Ovary (tissue), 7 donors: ENCODE measurements at regions not wholly inside any gene's neighbourhood (a gene's known extent, or its start where the extent isn't known, plus 50 kb on each side); places are given as distances from the start of the nearest gene placed in this dataset.

Source experiments
- DNase-seq, 5 donors: peaks; one replicate each; pipeline ENCODE4 v3.0.0-alpha.2; 2019 to 2020
- H3K27ac ChIP-seq, 2 donors: fragments of 200-600 bp; one replicate each; pipeline versions ENCODE4 v1.5.1 to v1.8.0; 2019 to 2022
- H3K27me3 ChIP-seq: fragments of 200-600 bp; one replicate; pipeline ENCODE4 v1.8.0; 2022
- H3K36me3 ChIP-seq: fragments of 200-600 bp; sonication (generic); one replicate; pipeline ENCODE4 v1.5.1; 2019
- H3K4me1 ChIP-seq: one replicate; pipeline ENCODE4 v1.8.1; 2013; ENCODE audit warnings: mild to moderate bottlenecking, moderate library complexity; ENCODE audit not compliant: insufficient read depth
- H3K4me3 ChIP-seq: fragments of 200-600 bp; sonication (generic); one replicate; pipeline ENCODE4 v1.5.1; 2017
- H3K9me3 ChIP-seq, 2 donors: fragments of 200-600 bp in 1 of 2; sonication (generic) in 1 of 2; one replicate each; pipeline versions ENCODE4 v1.5.1 to v1.8.1; 2013 to 2019; ENCODE audit warnings: mild to moderate bottlenecking in 1 of 2, moderate library complexity in 1 of 2
- CTCF ChIP-seq, 3 donors: fragments of 450-650 bp in 2 of 3; fragments of 200-600 bp in 1 of 3; IDR thresholded peaks; one replicate each; pipeline versions ENCODE4 v1.5.1 to v1.8.0; 2016 to 2022; ENCODE audit warnings: antibody characterized with exemption in 3 of 3, mild to moderate bottlenecking in 1 of 3
- EP300 ChIP-seq: sonication (generic); formaldehyde crosslinking; IDR thresholded peaks from one replicate; pipeline ENCODE4 v1.6.1; 2017; ENCODE audit warnings: antibody characterized with exemption
- POLR2A ChIP-seq: fragments of 450-650 bp; IDR thresholded peaks from one replicate; pipeline ENCODE4 v1.6.1; 2017; ENCODE audit warnings: antibody characterized with exemption, mild to moderate bottlenecking, moderate library complexity
- WGBS, 3 donors: extraction: QIAGEN DNeasy Blood & Tissue Kit in 1 of 3; methylation state at CpG; one replicate each; pipeline versions ENCODE4 v1.1.5 to v1.1.7; 2013 to 2017; 5-methylcytosine and 5-hydroxymethylcytosine counted together
- intact Hi-C, 4 donors: fragments of 100-400 bp; cut with DNase I; formaldehyde crosslinking; loops; one replicate each; pipeline versions ENCODE4 v1.11.0 to v1.15.1; 2022 to 2023
- donor health status: DM: no; HTN: no; CAD: no; lungs with moderate emphysema.
- donor health status: DM: no; HTN: no; CAD: no.
- donor health status: Bipolar disorder and iron deficiency.
- donor health status: DM: no; HTN: no; CAD: no.
- donor health status: DM: yes; HTN: yes; CAD: no.

- intact Hi-C loops = no loop called here
- DNase-seq = no peak
- no peaks in the 10 kb centered on the region for H3K4me1 ChIP-seq
- 83 to 84% (median 83%) methylated on average over 4 of the region's 4 CpGs for WGBS, 3 donors
- no peak overlapping the region for H3K4me3 ChIP-seq
- H3K27ac ChIP-seq = no peak overlapping the region
- no peaks in the 10 kb centered on the region for H3K9me3 ChIP-seq
- H3K36me3 ChIP-seq = no peaks in the 10 kb centered on the region
- no peak for TF ChIP-seq POLR2A
- no peak for TF ChIP-seq CTCF (IDR thresholded peaks at IDR 0.05)
- no peak for TF ChIP-seq EP300
- H3K27me3 ChIP-seq = no peaks in the 10 kb centered on the region
Observed at GRCh38 chr5:126066836-126067235, 356.4 kb upstream of the GRAMD2B start.

GRCh38 chr5:126067404-126067803 lies 355.8 kb upstream of the GRAMD2B start:
- Histone ChIP-seq H3K27ac (no peak overlapping the region), H3K4me3 (no peak overlapping the region), H3K27me3 (no peaks in the 10 kb centered on the region), H3K36me3 (no peaks in the 10 kb centered on the region), H3K4me1 (no peaks in the 10 kb centered on the region), H3K9me3 (no peaks in the 10 kb centered on the region)
- TF ChIP-seq EP300 = no peak
- no peak for TF ChIP-seq POLR2A
- TF ChIP-seq CTCF (IDR thresholded peaks at IDR 0.05) = no peak
- WGBS, 3 donors = 73 to 88% (median 78%) methylated on average over 2 of the region's 2 CpGs
- no peak for DNase-seq
- intact Hi-C loops = no loop called here

- no peak for DNase-seq
- H3K4me3 ChIP-seq = no peak overlapping the region
- 49 to 61% (median 55%) methylated on average over 3 of the region's 3 CpGs for WGBS, 3 donors
- no peaks in the 10 kb centered on the region for H3K27me3 ChIP-seq
- no peak overlapping the region for H3K27ac ChIP-seq
- TF ChIP-seq EP300 (no peak), POLR2A (no peak), CTCF (IDR thresholded peaks at IDR 0.05) (no peak)
- no peaks in the 10 kb centered on the region for H3K9me3 ChIP-seq
- no peaks in the 10 kb centered on the region for H3K36me3 ChIP-seq
- intact Hi-C loops = no loop called here
- no peaks in the 10 kb centered on the region for H3K4me1 ChIP-seq
Observed at GRCh38 chr5:126069329-126069728, 353.9 kb upstream of the GRAMD2B start.

- no peaks in the 10 kb centered on the region for H3K27me3 ChIP-seq
- no peak overlapping the region for H3K4me3 ChIP-seq
- TF ChIP-seq CTCF (IDR thresholded peaks at IDR 0.05) (no peak), POLR2A (no peak), EP300 (no peak)
Observed at GRCh38 chr5:126070481-126070880, 352.7 kb upstream of the GRAMD2B start.

GRCh38 chr5:126074538-126074937 lies 348.7 kb upstream of the GRAMD2B start:
- H3K27ac ChIP-seq = no peak overlapping the region
- DNase-seq = no peak
- H3K4me1 ChIP-seq = no peaks in the 10 kb centered on the region
- H3K36me3 ChIP-seq = no peaks in the 10 kb centered on the region
- WGBS, 3 donors = 89 to 95% (median 90%) methylated on average over 1 of the region's 1 CpG
- no peaks in the 10 kb centered on the region for H3K9me3 ChIP-seq
- H3K27me3 ChIP-seq = no peaks in the 10 kb centered on the region
- H3K4me3 ChIP-seq = no peak overlapping the region
- intact Hi-C loops = no loop called here
- TF ChIP-seq EP300 = no peak
- no peak for TF ChIP-seq POLR2A
- TF ChIP-seq CTCF (IDR thresholded peaks at IDR 0.05) = no peak

More at GRCh38 chr5:126070481-126070880, 352.7 kb upstream of the GRAMD2B start:
- Histone ChIP-seq H3K9me3 (no peaks in the 10 kb centered on the region), H3K27ac (no peak overlapping the region), H3K4me1 (no peaks in the 10 kb centered on the region), H3K36me3 (no peaks in the 10 kb centered on the region)
- no peak for DNase-seq
- intact Hi-C loops = no loop called here
- WGBS, 3 donors = 89 to 90% (median 90%) methylated on average over 2 of the region's 2 CpGs
